ENCODE measurements at regions not wholly inside any gene's neighbourhood (a gene's known extent, or its start where the extent isn't known, plus 50 kb on each side); places are given as distances from the start of the nearest gene placed in this dataset.
"Not testable (repeated sequence)": the region's sequence is repeated elsewhere in the genome, so short reads cannot be mapped to it uniquely, and the experiment has no call there.

DNA sequence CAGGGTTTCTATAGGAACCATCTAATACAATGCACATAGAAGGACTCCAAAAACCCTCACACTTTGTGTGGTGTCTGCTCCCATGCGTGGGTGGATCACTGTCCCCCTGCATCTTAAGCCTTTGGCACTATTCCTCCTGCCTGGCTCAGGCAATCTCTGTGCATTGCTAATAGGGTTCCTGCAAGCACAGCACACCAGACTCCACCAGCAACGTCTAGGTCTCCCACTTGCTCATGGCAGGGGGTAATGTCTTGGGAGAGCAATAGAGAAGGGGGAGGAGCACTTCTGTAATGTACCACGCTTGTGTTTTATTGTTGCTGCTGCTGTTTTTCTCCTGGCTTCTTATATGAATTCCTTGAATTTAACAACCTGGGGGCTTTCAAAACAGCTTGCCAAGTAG, 182.6 kb upstream of the GLRA1 start:
- H3K27ac ChIP-seq, result no peak overlapping the region
- ChIA-PET CTCF (interaction anchor here (0.6 kb wide), 1 partner anchor 182 kb away, joined by 4 read pairs; the partner anchor contains the start of gene GLRA1), POLR2A (ENCODE audit: low non-redundant PET) (no interaction called here)
- no peak for DNase-seq (ENCODE audit: low spot score)
- TF ChIP-seq, protein P1, sequence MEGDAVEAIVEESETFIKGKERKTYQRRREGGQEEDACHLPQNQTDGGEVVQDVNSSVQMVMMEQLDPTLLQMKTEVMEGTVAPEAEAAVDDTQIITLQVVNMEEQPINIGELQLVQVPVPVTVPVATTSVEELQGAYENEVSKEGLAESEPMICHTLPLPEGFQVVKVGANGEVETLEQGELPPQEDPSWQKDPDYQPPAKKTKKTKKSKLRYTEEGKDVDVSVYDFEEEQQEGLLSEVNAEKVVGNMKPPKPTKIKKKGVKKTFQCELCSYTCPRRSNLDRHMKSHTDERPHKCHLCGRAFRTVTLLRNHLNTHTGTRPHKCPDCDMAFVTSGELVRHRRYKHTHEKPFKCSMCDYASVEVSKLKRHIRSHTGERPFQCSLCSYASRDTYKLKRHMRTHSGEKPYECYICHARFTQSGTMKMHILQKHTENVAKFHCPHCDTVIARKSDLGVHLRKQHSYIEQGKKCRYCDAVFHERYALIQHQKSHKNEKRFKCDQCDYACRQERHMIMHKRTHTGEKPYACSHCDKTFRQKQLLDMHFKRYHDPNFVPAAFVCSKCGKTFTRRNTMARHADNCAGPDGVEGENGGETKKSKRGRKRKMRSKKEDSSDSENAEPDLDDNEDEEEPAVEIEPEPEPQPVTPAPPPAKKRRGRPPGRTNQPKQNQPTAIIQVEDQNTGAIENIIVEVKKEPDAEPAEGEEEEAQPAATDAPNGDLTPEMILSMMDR (conservative IDR thresholded peaks at IDR 0.05; ENCODE audit: low read depth), result no peak

DNA sequence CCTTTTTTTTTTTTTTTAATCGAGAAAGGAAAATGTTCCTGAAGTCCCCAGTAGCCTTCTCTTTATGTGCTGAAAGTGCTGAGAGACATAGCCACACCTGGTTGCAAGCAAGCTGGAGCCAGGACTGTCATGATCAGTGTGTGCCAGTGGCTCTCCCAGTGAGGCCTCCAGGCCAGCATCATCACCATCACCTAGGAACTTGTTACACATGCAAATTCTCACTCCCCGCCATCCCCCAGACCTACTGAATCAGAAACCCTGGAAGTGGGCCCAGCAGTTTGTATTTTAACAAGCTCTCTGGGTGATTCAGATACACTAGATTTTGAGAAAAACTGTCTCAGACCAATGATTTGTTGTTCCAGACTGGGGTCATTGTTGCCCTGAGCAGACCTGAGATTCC, 181.9 kb upstream of the GLRA1 start:
- DNase-seq (ENCODE audit: low spot score), result no peak
- no peak overlapping the region for H3K27ac ChIP-seq
- ChIA-PET POLR2A (ENCODE audit: low non-redundant PET) (no interaction called here), CTCF (interaction anchor here (0.6 to 0.7 kb wide), 2 partner anchors 182 to 693 kb away, joined by 4 to 6 read pairs; partner anchors contain the start of gene GLRA1)
- TF ChIP-seq, protein P1 (conservative IDR thresholded peaks at IDR 0.05; ENCODE audit: low read depth), result no peak

DNA sequence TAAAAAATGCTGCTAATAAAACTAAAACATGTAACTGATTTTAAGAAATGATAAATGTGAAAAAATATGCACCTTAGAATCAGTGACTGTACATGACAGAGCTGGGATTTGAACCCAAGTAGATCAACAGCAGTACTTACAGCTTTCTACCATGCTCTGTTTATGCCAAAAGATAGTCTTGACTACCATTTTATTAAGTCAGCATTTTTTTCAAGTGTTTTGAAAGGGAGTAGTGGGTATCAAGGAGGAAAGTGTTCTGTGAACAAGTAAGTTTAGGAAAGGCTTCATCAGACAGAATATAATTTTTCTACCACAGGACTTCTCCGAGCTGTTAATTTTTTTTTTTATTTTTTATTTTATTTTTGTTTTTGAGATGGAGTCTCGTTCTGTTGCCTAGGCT, 180.4 kb upstream of the GLRA1 start:
- TF ChIP-seq, protein P1 (conservative IDR thresholded peaks at IDR 0.05; ENCODE audit: low read depth), result no peak
- DNase-seq (ENCODE audit: low spot score), result no peak
- POLR2A ChIA-PET (ENCODE audit: low non-redundant PET), result no interaction called here
- CTCF ChIA-PET, result interaction anchor here (0.7 kb wide), 1 partner anchor 12 kb away, joined by 3 read pairs; no protein-coding TSS in a partner anchor
- H3K27ac ChIP-seq, result no peak overlapping the region

DNA sequence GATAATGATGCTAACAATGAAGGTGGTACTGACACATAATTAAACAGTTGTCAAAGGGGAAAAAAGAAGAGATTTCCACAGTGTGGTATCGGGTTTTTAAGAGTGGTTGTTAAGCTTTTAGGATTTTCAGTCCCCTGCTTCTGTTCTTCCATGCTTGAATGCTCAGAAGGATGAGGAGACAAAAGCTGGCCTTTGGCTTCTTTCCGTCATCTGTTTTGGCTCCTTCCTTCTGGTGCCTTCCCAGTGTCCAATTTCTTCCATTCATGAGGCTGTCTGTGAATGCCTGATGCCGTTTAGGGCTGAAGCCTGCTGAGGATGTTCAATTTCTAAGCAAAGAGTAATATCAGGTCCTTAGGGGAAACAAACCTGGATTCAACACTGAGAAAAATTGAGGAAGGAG, 179.6 kb upstream of the GLRA1 start:
- H3K27ac ChIP-seq, result no peak overlapping the region
- DNase-seq (ENCODE audit: low spot score), result no peak
- ChIA-PET CTCF (no interaction called here), POLR2A (ENCODE audit: low non-redundant PET) (interaction anchor here (0.6 kb wide), 1 partner anchor 91 kb away, joined by 3 read pairs; no protein-coding TSS in a partner anchor)
- TF ChIP-seq, protein P1 (conservative IDR thresholded peaks at IDR 0.05; ENCODE audit: low read depth), result no peak

DNA sequence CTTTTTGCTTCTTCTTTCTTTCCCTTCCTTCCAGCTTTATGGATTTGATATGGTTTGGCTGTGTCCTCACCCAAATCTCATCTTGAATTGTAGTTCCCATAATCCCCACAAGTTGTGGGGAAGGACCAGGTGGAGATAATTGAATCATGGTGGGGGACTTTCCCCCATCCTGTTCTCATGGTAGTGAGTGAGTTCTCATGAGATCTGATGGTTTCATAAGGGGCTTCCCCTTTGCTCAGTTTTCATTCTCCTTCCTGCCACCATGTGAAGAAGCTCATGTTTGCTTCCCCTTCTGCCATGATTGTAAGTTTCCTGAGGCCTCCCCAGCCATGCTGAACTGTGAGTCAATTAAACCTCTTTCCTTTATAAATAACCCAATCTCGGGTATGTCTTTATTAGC, 178.3 kb upstream of the GLRA1 start:
- H3K27ac ChIP-seq; POLR2A ChIA-PET (ENCODE audit: low non-redundant PET); DNase-seq (ENCODE audit: low spot score): not testable (repeated sequence)
- CTCF ChIA-PET, result interaction anchor here (0.5 kb wide), 1 partner anchor 96 kb away, joined by 3 read pairs; no protein-coding TSS in a partner anchor

DNA sequence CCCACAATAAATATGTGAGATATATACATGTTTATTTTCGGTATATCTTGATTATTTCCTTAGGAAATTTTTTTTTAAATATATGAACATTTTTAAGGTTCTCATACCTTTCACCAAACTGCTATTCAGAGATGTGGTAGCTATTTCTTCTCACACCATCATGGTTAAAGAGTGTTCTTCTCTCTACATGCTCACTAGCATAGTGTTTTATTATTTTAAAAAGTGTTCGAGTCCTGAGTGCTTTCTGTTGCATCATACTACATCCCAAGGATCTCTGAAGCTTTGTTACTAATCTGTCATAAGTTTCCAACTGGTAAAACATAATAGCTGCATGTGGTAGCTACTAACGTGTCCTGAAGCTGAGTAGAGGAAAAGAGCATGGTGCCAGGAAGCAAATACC, 177.4 kb upstream of the GLRA1 start:
- ChIA-PET CTCF (no interaction called here), POLR2A (ENCODE audit: low non-redundant PET) (no interaction called here)
- DNase-seq (ENCODE audit: low spot score), result no peak
- H3K27ac ChIP-seq, result no peak overlapping the region
- TF ChIP-seq, protein P1 (conservative IDR thresholded peaks at IDR 0.05; ENCODE audit: low read depth), result no peak

DNA sequence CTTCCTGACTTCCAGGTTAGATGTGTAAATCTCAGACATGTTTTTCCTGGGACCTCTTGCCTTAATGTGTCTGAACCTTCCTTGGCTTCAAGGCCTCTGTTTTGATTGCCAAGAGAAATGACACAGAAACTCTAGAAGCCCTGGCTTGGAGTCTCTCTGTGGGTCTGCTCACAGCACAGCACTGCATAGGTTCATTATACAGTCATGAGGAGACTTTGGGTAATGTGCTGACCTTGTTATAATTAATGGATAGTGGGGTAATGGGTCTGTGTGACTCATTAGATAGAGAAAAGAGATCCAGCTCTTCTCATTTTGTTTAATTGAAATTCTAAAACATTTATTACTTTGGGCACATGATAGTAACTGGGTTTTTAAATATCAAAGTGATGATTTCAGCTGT, 175.8 kb upstream of the GLRA1 start:
- POLR2A ChIA-PET (ENCODE audit: low non-redundant PET), result no interaction called here
- CTCF ChIA-PET, result no interaction called here
- TF ChIP-seq, protein P1 (conservative IDR thresholded peaks at IDR 0.05; ENCODE audit: low read depth), result no peak
- H3K27ac ChIP-seq, result no peak overlapping the region
- no peak for DNase-seq (ENCODE audit: low spot score)
